Fibroblast of peridontal ligament (primary cell): ENCODE measurements at regions not wholly inside any gene's neighbourhood (a gene's known extent, or its start where the extent isn't known, plus 50 kb on each side); places are given as distances from the start of the nearest gene placed in this dataset.

ENCODE experiments used
- DNase-seq: peaks from one replicate; pipeline ENCODE4 v3.0.0-alpha.2; 2010; ENCODE audit errors: extremely low read depth

GRCh38 chr14:55734731-55735130 lies 154.7 kb downstream of the KTN1 start:
- no peak for DNase-seq

GRCh38 chr14:55739967-55740648 lies 160.1 kb downstream of the KTN1 start:
- no peak for DNase-seq

GRCh38 chr14:55740649-55740989 lies 160.6 kb downstream of the KTN1 start:
- DNase-seq = no peak

DNA sequence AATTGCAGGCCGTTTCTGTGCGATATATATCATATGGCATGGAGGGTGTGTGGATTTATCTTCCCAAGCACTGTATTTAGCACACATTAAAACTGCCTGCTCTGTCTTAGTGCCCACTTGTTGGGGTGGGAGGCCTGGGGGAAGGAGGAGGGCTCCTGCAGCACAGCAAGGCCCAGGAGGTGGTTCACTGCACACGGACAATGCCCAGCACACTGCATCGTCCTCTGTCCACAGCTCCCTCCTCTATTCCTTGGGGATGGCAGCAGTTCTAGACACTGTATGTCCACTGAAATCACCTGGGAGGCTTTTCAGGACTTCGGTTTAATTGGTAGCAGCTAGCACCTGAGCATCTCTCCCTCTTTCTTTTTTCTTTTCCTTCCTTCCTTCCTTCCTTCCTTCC lies 161.2 kb downstream of the KTN1 start:
- no peak for DNase-seq

- no peak for DNase-seq
Measured at GRCh38 chr14:55743551-55743950, 163.5 kb downstream of the KTN1 start.

DNA sequence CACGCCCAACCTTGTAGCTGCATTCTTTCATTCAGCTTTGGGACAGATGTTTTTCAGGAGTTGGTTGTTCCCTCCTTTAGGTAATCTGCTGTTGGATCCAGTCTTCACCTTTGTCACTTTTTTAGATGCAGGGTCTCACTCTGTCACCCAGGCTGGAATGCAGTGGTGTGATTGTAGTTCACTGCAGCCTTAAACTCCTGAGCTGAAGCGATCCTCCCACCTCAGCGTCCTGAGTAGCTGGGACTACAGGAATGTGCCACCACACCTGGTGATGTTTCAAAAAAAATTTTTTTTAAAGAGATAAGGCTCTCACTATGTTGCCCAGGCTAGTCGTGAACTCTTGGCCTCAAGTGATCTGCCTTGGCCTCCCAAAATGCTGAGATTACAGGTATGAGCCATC lies 164.3 kb downstream of the KTN1 start:
- DNase-seq = no peak

GRCh38 chr14:55745906-55746305 lies 165.9 kb downstream of the KTN1 start:
- DNase-seq = no peak

GRCh38 chr14:55746558-55746957 lies 166.6 kb downstream of the KTN1 start:
- no peak for DNase-seq

DNA sequence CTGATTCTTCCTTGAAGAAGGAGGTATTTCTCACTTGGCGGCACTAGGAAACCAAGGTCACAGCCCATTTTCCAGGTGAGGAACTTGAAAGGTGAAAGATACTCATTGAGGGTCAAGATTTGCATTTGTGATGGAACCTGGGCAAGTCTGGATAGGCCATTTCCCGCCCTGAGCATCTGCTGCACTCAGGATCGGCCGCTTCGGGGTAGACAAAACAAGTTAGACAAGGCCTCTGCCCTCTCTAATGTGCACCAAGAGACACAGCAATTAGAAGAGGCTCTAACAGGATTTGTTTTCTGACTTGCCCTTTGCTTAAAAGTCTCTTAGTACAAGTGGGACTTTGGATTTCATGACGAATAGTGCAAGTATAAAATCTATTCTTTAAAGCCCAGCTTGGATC lies 167.2 kb downstream of the KTN1 start:
- DNase-seq = no peak

- no peak for DNase-seq
Measured at GRCh38 chr14:55749201-55749812, 169.3 kb downstream of the KTN1 start.

DNA sequence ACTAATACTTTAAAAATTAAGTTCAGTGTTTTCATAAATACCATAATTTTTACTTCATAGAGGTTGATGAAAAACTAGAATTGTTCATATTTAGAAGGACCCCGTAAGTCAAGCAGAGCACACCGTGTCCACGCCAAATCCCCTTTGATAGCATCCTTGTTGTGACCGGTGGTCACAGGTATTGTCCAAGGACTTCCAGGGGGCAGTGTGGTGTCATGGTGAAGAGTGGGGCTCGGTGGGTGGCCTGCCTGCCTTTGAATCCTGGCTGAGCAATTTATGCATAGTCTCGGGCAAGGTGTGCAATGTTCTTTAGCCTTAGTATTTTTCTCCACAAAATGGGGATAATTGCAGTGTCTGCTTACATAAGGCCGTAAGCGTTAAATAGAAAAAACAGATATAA lies 169.9 kb downstream of the KTN1 start:
- DNase-seq = no peak

DNA sequence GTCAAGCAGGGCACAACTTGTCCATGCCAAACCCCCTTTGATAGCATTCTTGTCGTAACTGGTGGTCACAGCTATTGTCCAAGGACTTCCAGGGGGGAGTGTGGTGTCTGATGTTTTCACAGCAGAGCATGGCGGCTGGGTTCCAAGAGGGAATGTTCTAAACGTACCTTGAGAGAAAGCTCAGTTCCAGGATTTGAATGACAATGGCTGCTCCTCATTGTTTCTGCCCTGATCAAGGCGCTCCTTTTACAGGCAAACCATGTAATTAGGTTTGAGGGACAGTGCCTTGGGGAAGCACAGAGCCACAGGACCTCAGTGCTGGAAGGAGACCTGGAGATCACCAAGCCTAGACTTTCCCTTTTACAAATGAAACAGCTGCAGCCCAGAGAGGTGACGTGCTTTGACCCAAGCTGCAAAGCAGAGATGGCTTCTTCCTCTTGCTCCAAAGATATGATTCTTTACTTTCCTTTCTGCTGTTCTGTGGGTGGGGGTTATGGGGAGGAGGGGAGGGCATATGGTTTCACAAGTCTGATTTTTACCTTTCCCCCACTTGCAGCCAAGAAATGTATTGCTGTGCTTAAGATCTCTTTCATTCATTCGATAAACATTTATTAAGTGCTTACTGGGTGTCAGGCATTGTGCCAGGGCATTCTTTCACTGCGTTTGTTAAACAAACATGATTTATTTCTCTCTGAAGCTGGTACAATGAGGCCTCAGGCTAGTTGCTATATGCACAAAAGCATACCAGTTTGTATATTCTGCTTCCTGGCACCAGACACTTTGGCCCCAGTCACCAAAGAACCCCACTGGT lies 172.8 kb downstream of the KTN1 start:
- peak; percentile 69 for DNase-seq

DNA sequence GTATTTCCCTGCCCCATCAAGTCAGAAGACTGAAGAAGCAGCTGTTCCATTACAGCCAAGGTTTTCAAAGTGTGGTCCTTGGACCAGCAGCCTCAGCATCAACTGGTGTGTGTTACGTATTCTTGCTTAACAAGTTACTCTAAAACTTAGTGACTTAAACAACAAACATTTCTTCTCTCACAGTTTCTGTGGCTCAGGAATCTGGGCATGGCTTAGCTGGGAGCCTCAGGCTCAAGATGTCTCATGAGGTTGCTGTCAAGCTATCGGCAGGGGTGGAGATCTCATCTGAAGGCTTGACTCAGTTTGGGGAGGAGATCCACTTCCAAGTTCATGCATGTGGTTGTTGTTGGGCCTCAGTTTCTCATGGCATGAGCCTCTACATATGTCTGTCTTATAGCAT lies 174.5 kb downstream of the KTN1 start:
- no peak for DNase-seq

DNA sequence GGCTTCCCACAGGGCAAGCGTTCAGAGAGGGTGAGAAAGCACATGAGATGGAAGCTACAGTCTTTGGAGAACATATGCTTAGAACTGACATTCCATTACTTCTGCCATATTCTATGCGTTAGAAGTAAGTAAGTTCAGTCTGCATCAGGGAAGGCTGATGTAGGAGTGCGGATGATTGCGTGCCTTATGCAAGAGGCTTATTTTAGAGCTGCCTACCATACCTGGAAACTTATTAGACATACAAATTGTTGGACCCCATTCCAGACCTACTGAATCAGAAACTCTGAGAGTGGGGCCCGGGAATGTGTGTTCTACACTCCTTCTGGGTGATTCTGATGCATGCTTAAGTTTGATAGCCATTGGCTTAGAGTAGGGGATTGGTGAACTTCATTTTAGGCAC lies 174.9 kb downstream of the KTN1 start:
- no peak for DNase-seq

- DNase-seq = no peak
Measured at GRCh38 chr14:55756078-55756477, 176.1 kb downstream of the KTN1 start.

DNA sequence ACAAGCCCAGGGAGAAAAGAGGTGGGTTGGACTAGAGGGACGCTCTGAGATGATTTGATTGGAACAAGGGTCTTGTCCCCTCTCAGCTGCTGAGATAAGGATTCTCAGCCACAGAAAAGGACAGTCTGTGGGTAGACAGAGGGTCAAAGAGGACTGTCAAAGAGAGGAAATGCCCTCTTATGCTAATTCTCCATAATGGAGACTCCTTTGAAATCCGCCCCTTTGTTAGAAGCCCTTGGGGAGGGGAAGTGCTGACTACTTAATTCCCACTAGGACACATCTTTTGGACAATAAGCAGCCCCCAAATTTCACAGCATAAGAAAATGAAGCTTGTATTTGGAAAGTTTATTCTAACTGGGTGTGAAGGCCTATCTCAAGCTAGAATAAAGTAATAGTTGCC lies 176.6 kb downstream of the KTN1 start:
- DNase-seq = no peak

DNA sequence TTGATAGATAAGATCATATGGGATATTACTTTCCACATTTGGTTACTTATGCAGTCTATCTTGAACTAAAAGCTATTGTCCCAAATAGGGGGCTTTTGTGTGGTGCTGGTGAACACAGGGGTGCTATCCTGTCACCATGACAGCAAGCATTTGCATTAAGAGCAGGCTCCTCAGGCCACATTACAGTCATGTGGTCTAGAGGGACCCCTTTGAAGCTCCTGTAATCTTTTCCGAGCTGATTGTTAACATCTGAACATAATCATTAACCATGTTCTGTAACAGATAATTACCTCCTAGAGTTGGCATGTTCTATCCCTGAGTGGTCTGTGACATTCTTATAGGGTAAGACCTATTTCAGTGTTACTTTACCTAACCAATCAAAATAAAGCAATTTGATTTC lies 178.8 kb downstream of the KTN1 start:
- DNase-seq = no peak

- DNase-seq = no peak
Measured at GRCh38 chr14:55760789-55761566, 181.0 kb downstream of the KTN1 start.

DNA sequence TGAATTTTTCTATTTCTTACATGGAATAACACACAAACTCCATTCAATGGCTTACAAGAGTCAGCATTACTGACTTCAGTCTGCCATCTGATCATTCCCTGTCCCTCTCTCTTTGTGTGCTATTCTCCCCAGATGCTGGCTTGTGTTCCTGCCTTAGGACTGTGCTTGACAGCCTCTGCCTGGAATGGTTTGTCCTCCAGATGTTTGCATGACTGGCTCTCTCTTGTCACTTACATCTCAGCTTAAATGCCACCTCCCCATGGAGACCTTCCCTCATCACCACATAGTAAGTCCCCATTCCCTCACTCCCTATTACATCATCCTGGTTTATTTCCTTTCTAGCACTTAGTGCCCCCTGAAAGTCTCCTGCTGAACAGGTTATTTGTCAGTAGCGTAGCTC lies 181.6 kb downstream of the KTN1 start:
- no peak for DNase-seq

DNA sequence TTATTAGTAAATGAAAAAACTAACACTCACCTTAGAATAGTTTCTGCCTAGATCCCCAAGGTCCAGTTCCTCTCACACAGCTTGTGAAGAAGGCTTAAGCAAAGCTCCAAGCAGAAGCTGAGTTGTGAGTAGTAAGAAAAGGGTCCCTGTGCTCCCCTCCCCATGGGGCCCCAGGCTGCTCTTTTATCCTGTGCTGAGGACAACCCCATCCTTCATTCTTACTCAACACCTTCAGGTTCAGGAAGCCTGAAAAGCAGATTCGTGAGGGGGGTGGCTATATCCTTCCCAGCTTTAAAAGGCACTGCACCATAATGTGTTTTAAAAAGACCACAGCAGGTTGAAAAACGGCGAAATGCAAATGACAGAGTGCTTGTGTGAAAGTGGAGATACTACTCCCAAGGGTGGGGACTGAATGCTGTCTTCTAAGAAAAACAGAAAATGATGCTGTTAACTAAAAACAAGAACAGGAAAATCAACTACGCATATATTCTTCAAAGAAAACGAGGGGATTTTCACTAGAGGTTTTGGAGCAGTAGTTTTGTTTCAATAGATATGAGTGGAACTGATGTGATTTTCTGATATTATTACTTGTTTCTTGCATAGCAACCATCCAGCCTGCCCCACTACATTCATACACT lies 182.7 kb downstream of the KTN1 start:
- DNase-seq = no peak

GRCh38 chr14:55764784-55765183 lies 184.8 kb downstream of the KTN1 start:
- no peak for DNase-seq

DNA sequence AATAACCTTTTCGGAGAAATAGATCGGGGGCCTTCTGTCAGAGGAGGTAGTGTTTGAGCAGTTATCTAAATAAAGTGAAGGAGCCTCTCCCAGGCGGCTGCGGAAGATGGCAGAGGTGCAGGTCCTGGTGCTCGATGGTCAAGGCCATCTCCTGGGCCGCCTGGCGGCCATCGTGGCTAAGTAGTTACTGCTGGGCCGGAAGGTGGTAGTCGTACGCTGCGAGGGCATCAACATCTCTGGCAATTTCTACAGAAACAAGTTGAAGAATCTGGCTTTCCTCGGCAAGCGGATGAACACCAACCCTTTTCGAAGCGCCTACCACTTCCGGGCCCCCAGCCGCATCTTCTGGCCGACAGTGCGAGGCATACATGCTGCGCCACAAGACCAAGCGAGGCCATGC lies 186.1 kb downstream of the KTN1 start:
- no peak for DNase-seq
